ENCODE measurements at regions not wholly inside any gene's neighbourhood (a gene's known extent, or its start where the extent isn't known, plus 50 kb on each side); places are given as distances from the start of the nearest gene placed in this dataset.
"Not testable (repeated sequence)": the region's sequence is repeated elsewhere in the genome, so short reads cannot be mapped to it uniquely, and the experiment has no call there.

DNA sequence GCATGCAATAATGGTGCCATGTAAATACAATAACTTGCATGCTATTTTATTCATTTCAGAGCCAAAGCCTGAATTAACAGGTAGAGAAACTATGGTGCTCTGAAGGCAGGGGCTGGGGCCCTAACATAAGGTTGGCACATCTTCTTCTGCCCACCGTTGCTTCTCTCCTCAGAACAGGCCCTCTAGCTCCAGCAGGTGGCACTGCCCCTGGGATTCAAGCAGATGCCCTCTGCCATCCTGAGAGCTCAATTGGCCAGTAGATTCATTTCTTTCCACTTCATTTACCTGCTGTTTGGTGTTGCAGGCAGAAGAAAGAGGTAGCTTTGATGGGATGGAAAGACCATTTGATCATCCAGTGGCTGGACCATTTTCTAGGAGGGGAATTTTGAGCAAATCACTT, 130.5 kb downstream of the FOXB1 start:
- peak; percentile 3 for DNase-seq (ENCODE audit: low spot score)

- peak; percentile 38 for DNase-seq (ENCODE audit: low spot score)
Observed at GRCh38 chr15:60135961-60136360, 131.8 kb downstream of the FOXB1 start.

DNA sequence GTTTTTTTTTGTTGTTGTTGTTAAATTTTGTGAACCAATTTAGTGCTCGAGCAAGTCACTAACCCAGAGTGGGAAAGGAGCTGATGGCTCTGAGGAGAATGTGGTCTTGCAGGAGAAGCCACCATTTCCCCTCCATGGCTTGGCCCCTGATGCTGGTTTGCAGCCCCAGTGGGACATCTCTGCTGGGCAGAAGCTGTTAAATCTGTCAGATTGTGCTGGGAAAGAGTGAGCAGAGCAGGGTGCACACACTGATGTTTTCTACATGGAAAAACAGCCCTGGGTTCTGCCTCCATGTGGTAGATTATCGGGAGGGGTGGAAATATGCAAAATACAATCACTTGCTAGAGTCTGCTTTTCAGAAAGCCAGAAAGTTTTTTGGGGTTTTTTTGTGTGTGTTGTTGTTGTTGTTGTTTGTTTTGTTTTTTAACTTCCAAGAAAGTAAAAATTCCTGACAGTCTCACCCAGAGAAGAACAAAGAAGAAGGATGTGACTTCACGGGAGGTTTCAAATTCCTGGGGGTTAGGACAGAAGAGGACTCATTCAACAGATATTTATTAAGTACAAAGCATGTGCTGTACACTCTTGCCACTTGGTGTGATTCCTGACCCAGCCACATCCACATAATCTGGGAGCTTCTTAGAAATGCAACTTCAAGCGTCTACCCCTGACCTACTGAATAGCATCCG, 133.7 kb downstream of the FOXB1 start:
- DNase-seq (ENCODE audit: low spot score), result no peak

GRCh38 chr15:60138397-60138968, 134.4 kb downstream of the FOXB1 start:
- DNase-seq (ENCODE audit: low spot score), result no peak

DNA sequence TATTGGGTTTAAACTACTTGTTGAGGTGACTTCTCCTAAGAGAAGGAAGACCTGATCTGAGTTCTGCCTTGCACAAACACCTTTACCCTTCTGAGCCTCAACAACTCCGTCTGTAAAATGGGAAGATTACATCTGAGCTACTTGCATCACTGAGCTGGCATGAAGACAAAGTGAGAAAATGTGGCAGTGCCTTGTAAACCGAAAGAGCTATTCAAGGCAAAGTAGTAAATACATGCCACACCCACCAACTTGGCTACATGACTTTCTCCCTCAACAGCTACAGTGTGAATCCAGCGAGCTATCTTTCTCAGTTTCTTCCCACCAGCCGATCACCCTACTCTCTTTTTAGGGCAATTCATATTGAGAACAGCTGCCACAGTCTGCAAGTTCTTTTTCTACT, 148.3 kb downstream of the FOXB1 start:
- no peak for DNase-seq (ENCODE audit: low spot score)

DNA sequence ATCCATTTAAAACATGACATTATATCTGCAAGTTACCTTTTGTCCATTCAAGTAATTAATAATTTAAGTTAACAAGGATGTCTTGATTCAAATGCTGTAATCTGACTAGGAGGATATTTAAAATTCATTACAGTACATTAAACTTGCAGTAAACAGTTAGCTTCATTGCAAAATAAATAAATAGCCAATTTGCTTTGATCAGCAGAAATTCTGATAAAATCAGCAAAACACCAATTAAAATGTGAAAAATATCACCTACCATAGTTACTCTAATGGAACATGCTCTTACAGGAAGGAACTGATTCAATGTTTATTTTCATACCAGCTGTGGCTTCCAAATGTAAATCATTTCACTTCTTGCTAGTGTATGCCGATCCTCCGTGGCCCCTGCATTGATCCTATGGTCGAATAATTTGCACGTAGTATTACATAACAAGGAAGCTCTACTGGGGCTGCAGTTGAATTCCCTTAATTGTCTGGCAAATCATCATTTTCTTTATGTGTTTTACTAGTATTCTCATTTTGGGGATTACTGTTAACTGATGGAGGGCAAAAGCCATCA, 150.7 kb downstream of the FOXB1 start:
- DNase-seq (ENCODE audit: low spot score), result no peak

GRCh38 chr15:60155661-60156060, 151.6 kb downstream of the FOXB1 start:
- no peak for DNase-seq (ENCODE audit: low spot score)

DNA sequence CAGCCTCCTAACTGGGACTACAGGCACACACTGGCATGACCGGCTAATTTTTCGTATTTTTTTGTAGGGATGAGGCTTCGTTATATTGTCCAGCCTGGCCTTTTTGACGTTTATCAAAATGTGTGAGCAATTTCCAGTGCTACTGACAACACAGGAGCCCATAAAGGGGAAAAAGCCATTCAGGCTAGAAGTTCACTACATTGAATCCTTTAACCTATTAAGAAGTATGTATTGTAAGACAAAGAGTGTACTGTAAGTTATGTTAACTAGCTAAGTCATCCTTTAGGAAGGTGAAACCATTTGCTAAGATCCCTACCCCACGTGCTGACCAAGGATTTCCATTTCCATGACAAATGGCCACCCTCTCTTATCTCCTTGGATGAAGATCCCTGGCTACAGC, 156.8 kb downstream of the FOXB1 start:
- no peak for DNase-seq (ENCODE audit: low spot score)

- no peak for DNase-seq (ENCODE audit: low spot score)
Observed at GRCh38 chr15:60161704-60162103, 157.6 kb downstream of the FOXB1 start.

DNA sequence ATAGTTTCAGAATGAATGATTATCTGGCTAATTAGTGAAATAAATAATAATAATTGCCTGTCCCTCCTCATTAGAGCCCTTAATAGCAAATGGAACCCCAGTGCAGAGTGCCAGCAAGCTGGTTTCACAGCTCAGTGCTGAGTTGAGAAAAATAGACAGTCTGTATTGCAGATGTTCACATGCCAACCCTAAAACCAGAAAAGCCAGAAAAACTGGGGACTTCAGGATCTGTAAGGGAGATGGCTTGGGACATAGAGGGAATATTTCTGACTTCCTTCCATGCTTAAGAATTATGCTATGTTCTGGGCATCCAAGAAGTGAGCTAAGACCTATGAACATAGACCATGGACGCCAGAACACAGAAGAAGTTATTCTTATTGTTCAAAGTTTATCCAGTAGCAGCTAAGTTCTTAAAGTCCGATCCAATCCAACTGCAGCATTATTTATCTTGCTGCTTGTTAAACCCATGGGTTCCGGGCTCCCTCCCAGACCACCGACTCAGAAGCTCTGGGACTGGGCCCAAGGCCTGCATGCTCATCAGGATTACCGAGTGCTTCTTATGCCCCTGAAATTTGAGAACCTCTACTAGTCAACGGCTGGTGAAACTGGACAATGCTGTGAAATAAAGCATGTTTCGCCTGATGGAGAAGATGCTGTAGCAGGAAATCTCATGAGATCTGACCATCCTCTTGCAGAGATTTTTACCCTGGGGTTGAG, 158.3 kb downstream of the FOXB1 start:
- no peak for DNase-seq (ENCODE audit: low spot score)

- no peak for DNase-seq (ENCODE audit: low spot score)
Observed at GRCh38 chr15:60162968-60163355, 158.9 kb downstream of the FOXB1 start.

DNA sequence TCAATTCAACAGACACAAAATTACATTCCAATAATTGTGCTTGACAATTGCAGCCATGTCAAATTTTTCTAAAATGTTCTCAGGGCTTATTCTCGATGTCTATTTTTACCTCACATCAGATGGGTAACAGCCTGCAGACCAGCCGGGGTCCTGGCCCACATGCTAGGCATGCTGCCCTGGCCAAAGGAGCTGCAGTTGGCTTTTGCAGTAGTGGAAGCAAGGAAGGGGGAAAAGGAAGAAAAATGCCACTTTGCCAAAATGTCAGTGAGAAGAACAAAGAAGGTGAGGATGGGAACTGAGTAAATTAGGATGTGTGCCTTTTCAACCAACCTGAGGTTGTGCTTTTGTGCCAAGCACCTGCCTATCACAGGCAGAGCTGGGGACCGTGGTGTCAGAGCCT, 161.0 kb downstream of the FOXB1 start:
- peak; percentile 82 for DNase-seq (ENCODE audit: low spot score)

DNA sequence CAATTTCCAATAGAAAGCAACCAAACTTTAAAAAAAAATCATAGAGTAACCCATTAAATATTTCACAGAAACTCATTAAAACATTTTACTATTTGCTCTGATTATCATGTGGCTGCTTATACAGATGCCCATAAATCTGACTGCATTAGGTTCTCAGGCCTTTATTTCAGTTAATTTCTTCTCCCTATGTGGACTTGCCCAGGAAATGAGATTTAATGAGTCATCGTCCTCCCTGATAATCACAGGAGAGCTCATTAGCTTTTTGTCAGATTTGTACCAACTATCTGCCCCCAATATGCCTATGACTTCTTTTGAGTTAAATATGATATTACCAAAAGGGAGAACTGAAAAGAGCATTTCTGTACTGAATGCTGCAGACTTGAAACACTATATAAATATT, 168.0 kb downstream of the FOXB1 start:
- no peak for DNase-seq (ENCODE audit: low spot score)

DNA sequence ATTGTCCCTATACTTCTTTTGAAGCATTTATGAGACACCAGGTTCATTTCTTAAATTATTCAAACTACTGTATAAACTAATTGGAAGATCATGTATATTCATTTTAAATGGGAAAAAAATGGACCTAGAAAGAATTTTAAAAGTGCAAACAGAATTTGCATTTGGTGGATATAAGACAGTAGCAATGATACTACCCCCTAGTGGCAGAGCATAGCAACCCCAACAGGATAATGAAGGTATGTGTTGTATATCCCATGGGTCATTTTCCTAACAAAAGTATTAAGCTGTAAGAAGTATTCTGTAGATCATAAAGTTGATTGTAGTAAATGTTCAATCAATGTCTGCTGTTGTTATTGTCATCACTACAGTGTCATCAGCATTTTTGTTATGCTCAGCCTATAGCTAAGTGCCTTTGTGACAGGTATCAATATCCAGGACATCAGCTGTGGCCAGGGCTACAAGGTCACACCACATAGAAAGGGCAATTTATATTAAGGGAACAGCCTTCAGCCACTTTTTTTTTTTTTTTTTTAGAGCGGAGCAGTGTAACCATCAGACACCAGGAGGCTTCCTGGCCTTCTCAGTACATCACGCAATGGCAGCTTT, 175.8 kb downstream of the FOXB1 start:
- DNase-seq (ENCODE audit: low spot score), result peak; percentile 12

- not testable (repeated sequence) for DNase-seq (ENCODE audit: low spot score)
Observed at GRCh38 chr15:60181957-60182356, 177.8 kb downstream of the FOXB1 start.

DNA sequence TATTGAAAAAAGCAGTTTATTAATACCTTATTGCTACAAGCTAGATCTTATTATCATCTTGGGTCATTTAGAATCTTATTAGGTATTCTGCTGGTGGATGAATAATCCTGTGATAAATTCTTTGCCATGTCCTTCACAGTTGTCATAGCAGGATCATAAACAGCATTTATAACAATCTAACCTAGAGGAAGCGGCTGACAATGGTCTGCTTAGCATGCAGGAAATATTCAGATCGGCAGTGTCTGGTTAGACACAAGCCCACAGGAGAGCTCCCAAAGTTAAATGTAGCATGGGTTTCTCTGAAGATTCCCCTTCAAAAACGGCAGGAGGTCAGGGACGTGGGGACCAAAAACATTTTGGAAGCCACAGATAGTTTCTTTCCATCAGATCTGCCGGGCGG, 179.3 kb downstream of the FOXB1 start:
- DNase-seq (ENCODE audit: low spot score), result no peak

DNA sequence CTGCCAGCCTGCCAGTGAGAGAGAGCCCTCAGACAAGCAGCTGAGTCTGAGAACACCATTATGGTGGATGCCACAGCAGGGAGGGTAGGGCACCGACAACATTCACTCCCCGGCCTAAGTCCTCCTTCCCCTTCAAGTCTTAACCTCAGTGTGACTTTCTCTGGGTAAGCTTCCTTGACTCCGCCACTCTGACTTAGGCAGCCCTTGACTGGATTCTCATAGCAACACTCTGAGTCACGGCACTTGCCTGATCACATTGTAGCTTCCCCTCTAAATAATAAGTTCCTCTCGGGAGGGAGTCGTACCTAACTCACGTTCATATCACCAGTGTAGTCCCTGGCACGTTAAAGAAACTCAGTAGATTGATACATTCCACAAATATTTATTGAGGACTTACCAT, 180.5 kb downstream of the FOXB1 start:
- no peak for DNase-seq (ENCODE audit: low spot score)

GRCh38 chr15:60191016-60191415, 186.9 kb downstream of the FOXB1 start:
- no peak for DNase-seq (ENCODE audit: low spot score)

- no peak for DNase-seq (ENCODE audit: low spot score)
Observed at GRCh38 chr15:60191821-60192220, 187.7 kb downstream of the FOXB1 start.

GRCh38 chr15:60195611-60196010, 191.5 kb downstream of the FOXB1 start:
- DNase-seq (ENCODE audit: low spot score), result peak; percentile 9

GRCh38 chr15:60204131-60204885, 193.5 kb downstream of the ANXA2 start:
- peak; percentile 4 for DNase-seq (ENCODE audit: low spot score)

DNA sequence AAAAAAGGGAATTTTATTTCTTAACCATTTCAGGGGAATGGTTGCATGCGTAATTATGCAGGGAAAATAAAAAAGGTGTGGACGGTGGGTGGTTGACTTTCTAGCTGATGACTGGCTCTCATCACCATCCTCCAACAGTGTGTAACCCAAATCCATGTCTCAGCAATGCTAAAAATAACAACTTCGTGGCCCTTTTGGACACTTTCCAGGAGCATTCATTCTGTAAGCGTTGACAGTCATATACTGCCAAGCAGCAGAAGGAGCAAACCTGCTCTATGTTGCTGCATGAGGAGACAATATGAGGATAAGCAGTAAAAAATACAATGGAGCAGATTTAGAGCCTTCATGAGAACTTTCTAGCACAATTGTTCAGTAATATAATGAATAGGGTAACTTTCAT, 189.1 kb downstream of the ANXA2 start:
- peak; percentile 95 for DNase-seq (ENCODE audit: low spot score)

All from cerebellar cortex (tissue), 1 donor.